Activated CD8-positive, alpha-beta memory T cell treated with anti-CD3 and anti-CD28 coated beads for 48 hours (primary cell): ENCODE measurements at regions not wholly inside any gene's neighbourhood (a gene's known extent, or its start where the extent isn't known, plus 50 kb on each side); places are given as distances from the start of the nearest gene placed in this dataset.

Source experiments
- DNase-seq, 3 experiments: peaks; one replicate each; pipeline ENCODE4 v3.0.0-alpha.2; 2020; ENCODE audit warnings: low read depth in 2 of 3, low spot score in 2 of 3

DNA sequence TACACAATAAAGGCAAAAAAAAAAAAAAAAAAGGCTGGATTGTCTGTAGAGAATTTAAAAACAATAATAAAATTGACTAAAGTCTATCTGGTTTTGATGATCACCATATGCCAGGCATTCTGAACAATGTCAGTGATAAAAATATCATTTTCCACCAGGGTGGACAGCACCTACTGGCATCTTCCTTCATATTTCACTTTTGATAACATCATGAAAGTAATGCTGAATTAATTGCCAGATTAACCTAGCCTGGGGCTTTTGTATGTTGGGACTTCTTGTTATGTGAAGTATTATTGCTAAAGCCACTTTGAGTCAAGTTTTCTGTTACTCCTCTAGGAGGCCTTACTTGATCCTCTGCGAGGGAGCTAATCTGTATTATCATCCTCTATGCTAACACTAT is 73.8 kb upstream of the FAM98A start:
- no peak for DNase-seq

DNA sequence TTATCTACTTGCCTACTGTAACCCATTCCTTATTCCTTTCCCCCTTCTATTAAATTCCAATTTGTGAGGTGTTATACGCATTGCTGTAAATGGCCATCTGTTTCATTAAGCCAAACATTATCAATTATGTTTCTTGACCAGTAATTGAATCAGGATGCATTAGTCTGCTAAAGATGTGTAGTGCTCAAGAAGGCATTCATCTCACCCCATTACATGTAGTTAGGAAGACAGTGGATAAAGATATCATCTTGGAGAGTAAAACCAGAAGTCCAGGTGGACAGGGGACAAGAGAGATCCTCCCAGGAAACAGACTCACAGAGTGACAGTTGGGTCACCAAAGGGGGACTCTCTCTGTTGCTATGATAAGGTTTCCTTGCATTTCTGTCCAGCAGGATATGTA is 73.3 kb upstream of the FAM98A start:
- no peak for DNase-seq

DNA sequence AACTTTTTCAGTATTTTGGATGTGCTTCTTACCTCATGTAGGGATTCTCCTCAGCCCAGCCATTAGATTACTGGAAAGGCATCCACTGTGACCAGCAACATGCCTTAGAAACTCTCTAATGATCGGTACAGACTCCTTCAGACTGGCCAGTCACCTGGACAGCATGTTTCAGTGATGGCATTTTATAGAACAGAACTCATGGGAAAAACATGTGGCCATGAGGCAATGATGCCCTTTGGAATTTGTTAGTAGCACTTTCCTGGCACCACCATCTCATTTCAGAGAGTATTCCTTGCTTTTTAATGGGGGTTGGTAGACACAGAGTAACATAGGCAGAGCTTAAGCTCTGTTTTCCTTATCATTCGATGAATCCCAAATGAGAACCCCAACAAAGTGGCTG is 72.1 kb upstream of the FAM98A start:
- DNase-seq, result no peak

DNA sequence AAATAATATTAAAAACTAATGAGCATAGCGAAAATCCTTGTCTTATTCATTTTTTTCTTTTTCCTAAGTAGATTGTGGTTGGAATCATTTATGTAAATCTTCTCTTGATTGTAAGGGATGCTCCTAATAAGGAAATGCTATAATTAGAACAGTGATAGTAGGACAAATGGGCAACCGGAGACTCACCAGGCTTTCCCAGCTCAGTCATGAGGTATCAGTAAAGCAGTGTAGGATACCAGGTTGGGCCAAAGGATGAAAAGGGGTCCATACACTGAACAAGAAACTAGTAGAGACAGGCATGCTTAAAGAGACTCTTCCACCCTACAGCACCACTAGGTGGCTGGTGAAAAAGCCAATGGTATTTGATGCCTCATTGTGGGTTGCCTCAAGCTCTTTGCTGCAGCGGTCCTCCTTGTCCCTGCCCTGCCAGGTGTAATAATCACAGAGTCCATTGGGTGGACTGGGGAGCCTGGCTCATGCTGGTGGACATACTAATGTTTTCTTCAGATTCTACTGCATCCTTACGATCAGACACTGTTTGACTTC is 71.4 kb upstream of the FAM98A start:
- no peak for DNase-seq

GRCh38 chr2:33666879-33667278 is 67.8 kb upstream of the FAM98A start:
- no peak for DNase-seq

DNA sequence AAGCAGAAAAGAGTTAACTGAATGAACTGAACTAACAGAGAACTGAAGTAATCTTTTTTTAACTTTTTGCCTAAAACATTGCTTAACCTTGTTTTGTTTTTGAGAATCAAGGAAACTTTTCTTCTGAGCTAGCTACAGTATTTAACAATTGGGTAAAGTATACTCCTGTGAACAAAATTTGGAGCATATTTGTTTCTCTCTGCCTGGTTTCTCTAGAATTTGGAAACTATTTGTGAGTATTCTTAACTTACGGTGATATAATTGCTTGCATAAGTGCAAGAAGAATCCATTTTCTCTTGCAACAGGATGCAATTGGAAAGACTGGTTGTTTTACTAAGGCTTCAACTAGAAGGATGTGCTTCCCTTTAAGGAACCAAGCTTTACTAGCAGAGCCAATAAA is 65.9 kb upstream of the FAM98A start:
- no peak for DNase-seq

- DNase-seq, result no peak
Measured at GRCh38 chr2:33660416-33661123, 61.5 kb upstream of the FAM98A start.

GRCh38 chr2:33655626-33656320 is 56.7 kb upstream of the FAM98A start:
- DNase-seq, result no peak

GRCh38 chr2:33652830-33653229 is 53.7 kb upstream of the FAM98A start:
- no peak for DNase-seq

GRCh38 chr2:33650171-33650570 is 51.1 kb upstream of the FAM98A start:
- no peak for DNase-seq
